Lower leg skin (tissue), 4 donors: ENCODE measurements at regions not wholly inside any gene's neighbourhood (a gene's known extent, or its start where the extent isn't known, plus 50 kb on each side); places are given as distances from the start of the nearest gene placed in this dataset.

Source experiments
- DNase-seq, 2 donors: peaks; one replicate each; pipeline ENCODE4 v3.0.0-alpha.2; 2019; ENCODE audit warnings: low spot score in 2 of 2
- H3K4me3 ChIP-seq: fragments of 200-600 bp; sonication (generic); 2 replicates; pipeline ENCODE4 v1.5.1; 2017; ENCODE audit warnings: mild to moderate bottlenecking, low read depth; ENCODE audit not compliant: poor library complexity, severe bottlenecking
- CTCF ChIP-seq, 3 donors: fragments of 450-650 bp; IDR thresholded peaks; one replicate each; pipeline ENCODE4 v1.5.1; 2016; ENCODE audit warnings: antibody characterized with exemption in 3 of 3, mild to moderate bottlenecking in 3 of 3, moderate library complexity in 2 of 3
- POLR2A ChIP-seq, 2 donors: fragments of 450-650 bp; IDR thresholded peaks; one replicate each; pipeline ENCODE4 v1.6.1; 2016 to 2017; ENCODE audit warnings: antibody characterized with exemption in 2 of 2, mild to moderate bottlenecking in 1 of 2, moderate library complexity in 1 of 2
- WGBS, 2 donors: methylation state at CpG; one replicate each; pipeline ENCODE4 v1.1.5; 2018; 5-methylcytosine and 5-hydroxymethylcytosine counted together
- intact Hi-C: fragments of 100-400 bp; cut with DNase I; formaldehyde crosslinking; loops from one replicate; pipeline ENCODE4 v1.15.0; 2023; ENCODE audit warnings: low total_unique reads

- no peak for DNase-seq
- no peak overlapping the region for H3K4me3 ChIP-seq
- no peak for TF ChIP-seq CTCF (IDR thresholded peaks at IDR 0.05)
- no peak for TF ChIP-seq POLR2A (IDR thresholded peaks at IDR 0.05)
- intact Hi-C loops, result no loop called here
Measured at GRCh38 chr5:74098456-74098855, 472.5 kb downstream of the ARHGEF28 start.

DNA sequence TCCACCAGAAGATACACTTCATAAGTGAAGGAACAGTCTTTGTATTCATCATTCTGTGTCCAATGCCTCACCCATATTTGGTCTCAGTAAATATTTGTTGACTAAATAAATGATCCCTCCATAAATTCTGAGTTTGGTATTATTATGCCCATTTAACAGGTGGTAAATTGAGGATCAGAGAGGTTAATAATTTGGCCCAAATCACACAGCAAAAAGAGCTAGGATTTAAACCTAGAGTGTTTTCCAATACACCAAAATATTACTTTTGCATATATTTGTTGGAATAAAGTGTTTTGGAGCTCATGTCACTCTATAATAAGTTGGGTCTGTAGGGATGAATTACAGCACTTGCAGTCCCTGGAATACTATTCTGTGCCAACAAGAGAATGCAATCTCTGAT, 470.3 kb downstream of the ARHGEF28 start:
- no peak for TF ChIP-seq POLR2A (IDR thresholded peaks at IDR 0.05)
- TF ChIP-seq CTCF (IDR thresholded peaks at IDR 0.05), result no peak
- no peak for DNase-seq
- intact Hi-C loops, result no loop called here
- H3K4me3 ChIP-seq, result no peak overlapping the region

GRCh38 chr5:74095871-74096270, 469.9 kb downstream of the ARHGEF28 start:
- DNase-seq, result no peak
- H3K4me3 ChIP-seq, result no peak overlapping the region
- intact Hi-C loops, result no loop called here
- no peak for TF ChIP-seq CTCF (IDR thresholded peaks at IDR 0.05)
- no peak for TF ChIP-seq POLR2A (IDR thresholded peaks at IDR 0.05)
- WGBS, 2 donors, result 75 to 78% methylated on average over 5 of the region's 5 CpGs

DNA sequence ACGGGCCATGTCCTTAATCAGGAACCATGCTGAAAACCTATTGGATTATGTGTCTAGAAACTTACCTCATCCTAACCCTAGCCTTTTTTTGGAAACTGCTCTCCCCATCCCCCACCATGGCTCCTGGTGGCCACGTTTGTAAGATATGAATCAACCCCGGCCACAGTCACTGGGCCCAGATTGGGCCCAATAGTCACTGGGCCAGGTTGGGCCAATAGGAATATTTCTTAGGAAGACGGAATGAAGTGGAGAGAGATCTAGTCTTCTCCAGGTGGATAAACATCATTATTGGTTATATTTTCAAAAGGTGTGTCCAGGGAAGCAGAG, 468.7 kb downstream of the ARHGEF28 start:
- intact Hi-C loops, result no loop called here
- DNase-seq, result no peak
- H3K4me3 ChIP-seq, result no peak overlapping the region
- TF ChIP-seq POLR2A (IDR thresholded peaks at IDR 0.05), result no peak
- WGBS, 2 donors, result 92 to 93% methylated on average over 4 of the region's 4 CpGs

DNA sequence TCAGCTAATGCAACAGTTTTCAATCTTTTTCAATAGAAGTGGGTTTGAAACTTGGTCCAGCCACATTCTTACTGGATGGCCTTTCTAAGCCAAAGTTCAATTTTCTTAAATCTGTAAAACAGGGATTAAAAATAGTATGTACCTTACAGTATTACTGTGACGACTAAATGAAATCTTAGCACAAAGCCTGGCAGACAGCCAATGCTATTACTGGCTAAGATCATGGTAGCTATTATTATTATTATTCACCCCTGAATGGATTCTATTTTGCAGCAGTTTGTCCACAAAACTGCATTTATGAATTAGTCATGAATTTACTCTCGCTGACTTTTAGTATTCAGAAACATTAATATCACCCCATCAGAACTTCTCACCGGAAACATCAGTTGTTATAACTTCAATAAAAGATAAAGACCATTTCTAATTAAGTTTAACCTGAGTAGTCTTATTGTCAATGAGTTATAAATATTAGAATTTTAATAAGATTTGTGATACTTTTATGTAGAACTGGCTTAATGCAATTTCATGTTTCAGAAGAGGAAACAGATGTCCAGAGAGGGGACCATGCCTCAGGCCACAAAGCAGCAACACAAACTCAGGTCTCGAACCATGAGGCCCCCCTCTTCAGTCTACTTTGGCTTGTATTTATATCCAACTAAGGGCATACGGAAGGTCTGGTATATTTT, 468.2 kb downstream of the ARHGEF28 start:
- no peak overlapping the region for H3K4me3 ChIP-seq
- intact Hi-C loops, result no loop called here
- TF ChIP-seq POLR2A (IDR thresholded peaks at IDR 0.05) (no peak), CTCF (IDR thresholded peaks at IDR 0.05) (no peak)
- WGBS, 2 donors, result 73 to 80% methylated on average over 5 of the region's 5 CpGs
- no peak for DNase-seq

DNA sequence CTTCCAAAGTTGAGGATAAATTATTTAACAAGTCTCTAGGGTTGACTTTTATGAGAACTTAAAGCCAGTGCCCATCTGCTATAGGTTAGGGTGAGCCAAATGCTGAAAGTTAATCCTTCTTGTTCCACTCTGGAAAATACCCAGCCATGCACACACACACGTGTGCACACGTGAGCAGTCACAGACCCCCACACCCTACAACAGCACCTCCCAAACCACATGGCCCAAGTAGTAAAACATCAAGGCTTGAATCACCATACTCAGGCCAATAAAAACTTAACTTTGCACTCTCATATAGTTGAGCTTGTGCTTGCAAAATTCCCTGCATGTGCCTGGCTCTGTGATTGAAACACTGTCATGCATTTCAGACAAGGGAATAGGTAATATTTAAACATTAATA, 467.6 kb downstream of the ARHGEF28 start:
- TF ChIP-seq POLR2A (IDR thresholded peaks at IDR 0.05) (no peak), CTCF (IDR thresholded peaks at IDR 0.05) (no peak)
- H3K4me3 ChIP-seq, result no peak overlapping the region
- WGBS, 2 donors, result 50 to 57% methylated on average over 2 of the region's 2 CpGs
- intact Hi-C loops, result no loop called here
- DNase-seq, result no peak
